NCI-H1417 (cell line): ENCODE measurements at regions not wholly inside any gene's neighbourhood (a gene's known extent, or its start where the extent isn't known, plus 50 kb on each side); places are given as distances from the start of the nearest gene placed in this dataset.
A peak's percentile ranks its signal among the peaks of the same experiment; 100 is the strongest.
"Not testable (repeated sequence)": the region's sequence is repeated elsewhere in the genome, so short reads cannot be mapped to it uniquely, and the experiment has no call there.

Experiments used
- DNase-seq, 3 experiments: peaks; one replicate each; lab custom pipeline; 2025; lab: John Stamatoyannopoulos, UW

GRCh38 chr1:194818674-194819073 is 1632.3 kb upstream of the B3GALT2 start:
- no peak for DNase-seq

GRCh38 chr1:194816859-194817258 is 1630.4 kb upstream of the B3GALT2 start:
- peak in 1 of 3 experiments; percentile 40 for DNase-seq

GRCh38 chr1:194813096-194813495 is 1626.7 kb upstream of the B3GALT2 start:
- peak in 2 of 3 experiments; percentile 28 to 89 for DNase-seq

- no peak for DNase-seq
These were observed 1623.3 kb upstream of the B3GALT2 start for GRCh38 chr1:194809665-194810064.

GRCh38 chr1:194809215-194809614 is 1622.8 kb upstream of the B3GALT2 start:
- DNase-seq = no peak

GRCh38 chr1:194807530-194808220 is 1621.3 kb upstream of the B3GALT2 start:
- DNase-seq = no peak

- DNase-seq = no peak
These were observed 1616.2 kb upstream of the B3GALT2 start for GRCh38 chr1:194802572-194802971.

GRCh38 chr1:194795917-194796593 is 1609.6 kb upstream of the B3GALT2 start:
- DNase-seq = no peak

GRCh38 chr1:194787001-194787400 is 1600.6 kb upstream of the B3GALT2 start:
- no peak for DNase-seq

GRCh38 chr1:194786027-194786426 is 1599.6 kb upstream of the B3GALT2 start:
- DNase-seq = no peak

GRCh38 chr1:194776657-194777056 is 1590.2 kb upstream of the B3GALT2 start:
- DNase-seq = no peak

GRCh38 chr1:194774535-194774934 is 1588.1 kb upstream of the B3GALT2 start:
- DNase-seq = no peak

- DNase-seq = peak in 1 of 3 experiments; percentile 43
These were observed 1569.0 kb upstream of the B3GALT2 start for GRCh38 chr1:194755241-194755994.

GRCh38 chr1:194738843-194739242 is 1552.4 kb upstream of the B3GALT2 start:
- not testable (repeated sequence) for DNase-seq

- no peak for DNase-seq
These were observed 1548.6 kb upstream of the B3GALT2 start for GRCh38 chr1:194734970-194735369.

GRCh38 chr1:194731025-194731424 is 1544.6 kb upstream of the B3GALT2 start:
- no peak for DNase-seq

GRCh38 chr1:194730304-194730703 is 1543.9 kb upstream of the B3GALT2 start:
- DNase-seq = no peak

- no peak for DNase-seq
These were observed 1536.7 kb upstream of the B3GALT2 start for GRCh38 chr1:194723067-194723466.

GRCh38 chr1:194717941-194718340 is 1531.5 kb upstream of the B3GALT2 start:
- DNase-seq = no peak

- no peak for DNase-seq
These were observed 1530.9 kb upstream of the B3GALT2 start for GRCh38 chr1:194717334-194717733.

GRCh38 chr1:194710671-194711070 is 1524.3 kb upstream of the B3GALT2 start:
- peak in 1 of 3 experiments; percentile 16 for DNase-seq

- no peak for DNase-seq
These were observed 1523.0 kb upstream of the B3GALT2 start for GRCh38 chr1:194709439-194709838.

- no peak for DNase-seq
These were observed 1520.7 kb upstream of the B3GALT2 start for GRCh38 chr1:194707074-194707473.
